Astrocyte (in vitro differentiated cells and primary cell): ENCODE measurements at regions not wholly inside any gene's neighbourhood (a gene's known extent, or its start where the extent isn't known, plus 50 kb on each side); places are given as distances from the start of the nearest gene placed in this dataset.

ENCODE experiments used
- DNase-seq: peaks from one replicate; pipeline ENCODE4 v3.0.0-alpha.2; 2010; ENCODE audit warnings: low read depth
- FAIRE-seq: peaks from 2 replicates; lab custom pipeline; 2011; peaks lifted over from hg19 to GRCh38; lab: Jason Lieb, UNC
- H2AFZ ChIP-seq: 2 replicates; pipeline ENCODE4 v1.6.0; 2012; ENCODE audit warnings: low read depth, low read length, inconsistent platforms
- H3K27ac ChIP-seq: 2 replicates; pipeline ENCODE4 v1.5.1; 2011; ENCODE audit warnings: low read depth, low read length, inconsistent platforms
- H3K27me3 ChIP-seq: 2 replicates; pipeline ENCODE4 v1.6.0; 2011; ENCODE audit warnings: low read length, inconsistent platforms; ENCODE audit not compliant: insufficient read depth
- H3K36me3 ChIP-seq: 2 replicates; pipeline ENCODE4 v1.5.1; 2011; ENCODE audit warnings: low read length, inconsistent platforms; ENCODE audit not compliant: insufficient read depth
- H3K4me1 ChIP-seq: 2 replicates; pipeline ENCODE4 v1.5.1; 2011; ENCODE audit warnings: low read length, inconsistent platforms; ENCODE audit not compliant: insufficient read depth
- H3K4me2 ChIP-seq: 2 replicates; pipeline ENCODE4 v1.6.0; 2012; ENCODE audit warnings: low read length, inconsistent platforms
- H3K4me3 ChIP-seq: 2 replicates; pipeline ENCODE4 v1.5.1; 2011; ENCODE audit warnings: low read depth, mild to moderate bottlenecking, low read length, inconsistent platforms; ENCODE audit not compliant: insufficient read depth
- H3K79me2 ChIP-seq: 2 replicates; pipeline ENCODE4 v1.6.0; 2012; ENCODE audit warnings: mild to moderate bottlenecking, low read length, inconsistent platforms; ENCODE audit not compliant: insufficient read depth
- H3K9ac ChIP-seq: 2 replicates; pipeline ENCODE4 v1.6.0; 2012; ENCODE audit warnings: mild to moderate bottlenecking, low read length, inconsistent platforms
- H3K9me3 ChIP-seq: 2 replicates; pipeline ENCODE4 v1.5.1; 2012; ENCODE audit warnings: low read depth, mild to moderate bottlenecking, low read length, inconsistent platforms; ENCODE audit not compliant: insufficient read depth
- H4K20me1 ChIP-seq: 2 replicates; pipeline ENCODE4 v1.6.0; 2012; ENCODE audit warnings: low read length, inconsistent platforms; ENCODE audit not compliant: insufficient read depth
- H3K27ac Mint-ChIP-seq: one replicate; pipeline ENCODE4 v1.8.0; 2021; ENCODE audit warnings: mild to moderate bottlenecking, mixed read lengths; ENCODE audit not compliant: unreplicated experiment
- H3K27me3 Mint-ChIP-seq: one replicate; pipeline ENCODE4 v1.8.0; 2021; ENCODE audit warnings: low read depth, mixed read lengths; ENCODE audit not compliant: unreplicated experiment
- H3K36me3 Mint-ChIP-seq: one replicate; pipeline ENCODE4 v1.8.0; 2021; ENCODE audit warnings: low read depth, mixed read lengths; ENCODE audit not compliant: unreplicated experiment
- H3K4me1 Mint-ChIP-seq: one replicate; pipeline ENCODE4 v1.8.0; 2021; ENCODE audit warnings: low read depth, mixed read lengths; ENCODE audit not compliant: unreplicated experiment
- H3K4me3 Mint-ChIP-seq: one replicate; pipeline ENCODE4 v1.8.0; 2021; ENCODE audit warnings: mild to moderate bottlenecking, moderate library complexity, mixed read lengths; ENCODE audit not compliant: unreplicated experiment
- H3K9me3 Mint-ChIP-seq: one replicate; pipeline ENCODE4 v1.8.0; 2021; ENCODE audit warnings: mild to moderate bottlenecking, mixed read lengths; ENCODE audit not compliant: unreplicated experiment
- EZH2 ChIP-seq: IDR thresholded peaks from 2 replicates; pipeline ENCODE4 v1.6.1; 2012; ENCODE audit warnings: mild to moderate bottlenecking, low read length, inconsistent platforms; ENCODE audit not compliant: insufficient read depth
- TF ChIP-seq, protein P1 (sequence below): IDR thresholded peaks from 2 replicates; pipeline ENCODE4 v1.5.1; 2011; ENCODE audit warnings: low read depth, mild to moderate bottlenecking, inconsistent platforms, low read length, moderate library complexity; ENCODE audit not compliant: insufficient read depth

DNA sequence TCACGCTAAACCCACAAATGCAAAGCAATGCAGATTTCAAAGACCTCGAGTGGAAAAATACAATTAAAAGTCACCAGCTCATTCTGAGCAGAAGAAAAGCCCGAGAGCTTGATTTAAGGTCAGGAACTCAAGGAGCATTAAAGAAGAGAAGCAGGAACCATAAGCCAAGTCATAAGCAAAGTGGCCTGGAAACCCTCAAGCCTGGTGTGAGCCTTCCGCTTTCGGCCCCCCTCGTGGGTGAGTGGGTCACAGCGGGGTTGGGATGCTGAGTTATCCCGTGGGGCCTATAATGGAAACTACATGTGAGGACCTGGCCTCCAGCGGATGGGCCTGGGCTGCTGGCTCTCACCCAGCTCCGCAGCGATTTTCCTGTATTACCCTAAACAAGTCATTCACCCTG, 504.3 kb downstream of the RAB28 start:
- Histone ChIP-seq H3K79me2 (no peaks in the 10 kb centered on the region), H3K9me3 (no peaks in the 10 kb centered on the region), H2AFZ (no peak overlapping the region), H3K36me3 (no peaks in the 10 kb centered on the region), H4K20me1 (no peaks in the 10 kb centered on the region), H3K27ac (no peak overlapping the region), H3K4me2 (no peak overlapping the region), H3K4me3 (no peak overlapping the region), H3K27me3 (no peaks in the 10 kb centered on the region), H3K4me1 (no peaks in the 10 kb centered on the region), H3K9ac (no peak overlapping the region)
- TF ChIP-seq, protein P1, sequence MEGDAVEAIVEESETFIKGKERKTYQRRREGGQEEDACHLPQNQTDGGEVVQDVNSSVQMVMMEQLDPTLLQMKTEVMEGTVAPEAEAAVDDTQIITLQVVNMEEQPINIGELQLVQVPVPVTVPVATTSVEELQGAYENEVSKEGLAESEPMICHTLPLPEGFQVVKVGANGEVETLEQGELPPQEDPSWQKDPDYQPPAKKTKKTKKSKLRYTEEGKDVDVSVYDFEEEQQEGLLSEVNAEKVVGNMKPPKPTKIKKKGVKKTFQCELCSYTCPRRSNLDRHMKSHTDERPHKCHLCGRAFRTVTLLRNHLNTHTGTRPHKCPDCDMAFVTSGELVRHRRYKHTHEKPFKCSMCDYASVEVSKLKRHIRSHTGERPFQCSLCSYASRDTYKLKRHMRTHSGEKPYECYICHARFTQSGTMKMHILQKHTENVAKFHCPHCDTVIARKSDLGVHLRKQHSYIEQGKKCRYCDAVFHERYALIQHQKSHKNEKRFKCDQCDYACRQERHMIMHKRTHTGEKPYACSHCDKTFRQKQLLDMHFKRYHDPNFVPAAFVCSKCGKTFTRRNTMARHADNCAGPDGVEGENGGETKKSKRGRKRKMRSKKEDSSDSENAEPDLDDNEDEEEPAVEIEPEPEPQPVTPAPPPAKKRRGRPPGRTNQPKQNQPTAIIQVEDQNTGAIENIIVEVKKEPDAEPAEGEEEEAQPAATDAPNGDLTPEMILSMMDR: no peak
- TF ChIP-seq EZH2: no peak
- Mint-ChIP-seq H3K36me3 (no peaks in the 10 kb centered on the region), H3K27me3 (no peaks in the 10 kb centered on the region), H3K9me3 (peaks cover 4% of the 10 kb centered on the region), H3K4me3 (no peak overlapping the region), H3K4me1 (no peaks in the 10 kb centered on the region), H3K27ac (no peak overlapping the region)
- DNase-seq (no peak), FAIRE-seq (no peak)

DNA sequence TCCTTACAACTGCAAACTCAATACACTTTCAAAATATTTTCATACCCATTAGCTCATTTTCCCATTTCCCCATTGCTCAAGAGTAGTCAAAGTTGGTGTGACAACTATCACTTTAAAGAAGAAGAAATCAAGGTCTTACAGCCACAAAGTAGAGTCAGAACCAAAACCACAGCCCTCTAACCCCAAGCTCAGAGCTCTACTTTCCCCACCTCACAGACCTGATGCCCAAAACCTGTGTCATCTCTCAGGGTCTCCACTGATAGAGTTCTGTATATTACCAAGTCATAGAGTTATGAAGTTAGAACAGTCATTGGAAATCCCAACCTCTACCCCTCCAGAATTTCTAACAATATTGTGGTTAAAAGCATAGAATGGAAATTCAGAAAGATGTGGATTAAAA, 505.8 kb downstream of the RAB28 start:
- Histone ChIP-seq H3K27ac (no peak overlapping the region), H3K4me2 (no peak overlapping the region), H2AFZ (no peak overlapping the region), H3K9ac (no peak overlapping the region), H3K79me2 (no peaks in the 10 kb centered on the region), H3K36me3 (no peaks in the 10 kb centered on the region), H4K20me1 (no peaks in the 10 kb centered on the region), H3K27me3 (no peaks in the 10 kb centered on the region), H3K9me3 (no peaks in the 10 kb centered on the region), H3K4me1 (no peaks in the 10 kb centered on the region), H3K4me3 (no peak overlapping the region)
- no peak for TF ChIP-seq EZH2
- TF ChIP-seq, protein P1: no peak
- Mint-ChIP-seq H3K27ac (no peak overlapping the region), H3K4me1 (no peaks in the 10 kb centered on the region), H3K36me3 (no peaks in the 10 kb centered on the region), H3K9me3 (peaks cover 3% of the 10 kb centered on the region), H3K4me3 (no peak overlapping the region), H3K27me3 (no peaks in the 10 kb centered on the region)
- FAIRE-seq (no peak), DNase-seq (no peak)

DNA sequence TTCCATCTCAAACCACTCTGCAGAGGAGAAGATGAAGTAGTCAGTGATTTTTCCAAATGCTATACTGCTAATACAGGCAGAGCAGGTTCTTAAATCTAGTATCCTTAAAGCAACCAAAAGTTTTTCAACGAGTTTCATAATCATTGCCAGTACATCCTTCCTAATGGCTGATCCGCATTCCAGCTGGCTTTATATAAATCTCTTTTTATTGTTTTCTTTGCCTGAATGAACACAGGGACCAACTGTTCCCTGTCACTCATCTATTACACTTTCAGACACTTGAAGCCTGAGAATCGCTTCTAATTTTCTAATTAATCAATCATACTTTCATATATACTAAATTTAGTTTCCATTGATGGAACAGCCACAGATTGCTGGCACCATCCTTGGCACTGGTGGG, 508.6 kb downstream of the RAB28 start:
- no peak overlapping the region for H3K4me3 Mint-ChIP-seq
- H3K36me3 Mint-ChIP-seq: no peaks in the 10 kb centered on the region
- no peak overlapping the region for H3K9ac ChIP-seq
- FAIRE-seq: no peak
- no peak overlapping the region for H3K4me2 ChIP-seq
- no peak overlapping the region for H3K4me3 ChIP-seq
- H3K27ac Mint-ChIP-seq: no peak overlapping the region
- H3K4me1 ChIP-seq: no peaks in the 10 kb centered on the region
- H3K27me3 ChIP-seq: no peaks in the 10 kb centered on the region
- no peaks in the 10 kb centered on the region for H4K20me1 ChIP-seq
- H3K36me3 ChIP-seq: no peaks in the 10 kb centered on the region
- TF ChIP-seq, protein P1: no peak
- TF ChIP-seq EZH2: no peak
- no peaks in the 10 kb centered on the region for H3K27me3 Mint-ChIP-seq
- H3K9me3 ChIP-seq: no peaks in the 10 kb centered on the region
- H3K79me2 ChIP-seq: no peaks in the 10 kb centered on the region
- no peak overlapping the region for H2AFZ ChIP-seq
- no peak overlapping the region for H3K27ac ChIP-seq
- DNase-seq: no peak
- peaks cover 2% of the 10 kb centered on the region for H3K9me3 Mint-ChIP-seq
- no peaks in the 10 kb centered on the region for H3K4me1 Mint-ChIP-seq
